B cell (primary cell): ENCODE measurements at regions not wholly inside any gene's neighbourhood (a gene's known extent, or its start where the extent isn't known, plus 50 kb on each side); places are given as distances from the start of the nearest gene placed in this dataset.

Experiments
- ATAC-seq: fragments of 200-7000 bp; cut with Tn5 transposase; one replicate; pipeline ENCODE4 v1.10.0; 2021; ENCODE audit warnings: low read depth, mild to moderate bottlenecking, moderate number of reproducible peaks, moderate library complexity
- CTCF ChIA-PET: fragments of 350-600 bp; sonication (Branson Sonifier 250); formaldehyde crosslinking; loops from one replicate; lab custom pipeline; 2021; ENCODE audit warnings: antibody characterized with exemption, inconsistent platforms; lab: Charles Lee
- POLR2A ChIA-PET: fragments of 350-600 bp; sonication (Branson Sonifier 250); formaldehyde crosslinking; loops from one replicate; lab custom pipeline; 2021; ENCODE audit warnings: antibody characterized with exemption; lab: Charles Lee
- DNase-seq: peaks from one replicate; pipeline ENCODE4 v3.0.0; 2013
- H2AFZ ChIP-seq: 2 replicates; pipeline ENCODE4 v1.6.1; 2012; ENCODE audit warnings: mild to moderate bottlenecking, low read depth, low read length; ENCODE audit not compliant: insufficient read depth, poor library complexity, severe bottlenecking
- H3K27ac ChIP-seq, 2 donors: 1 replicate in 1 of 2; 2 replicates in 1 of 2; pipeline ENCODE4 v1.5.1; 2012 to 2013; ENCODE audit warnings: low read length in 2 of 2, mild to moderate bottlenecking in 2 of 2, moderate library complexity in 1 of 2
- H3K27me3 ChIP-seq, 4 experiments: fragments of 200-600 bp in 1 of 4; sonication (generic) in 1 of 4; replicated peaks in 1 of 4; 1 replicate in 2 of 4; 2 replicates in 2 of 4; pipeline versions ENCODE4 v1.6.1 to v1.7.0; 2013 to 2016; ENCODE audit warnings: low read length in 3 of 4, mild to moderate bottlenecking in 2 of 4, mixed read lengths in 1 of 4, moderate library complexity in 1 of 4; ENCODE audit not compliant: insufficient read depth in 4 of 4, control insufficient read depth in 3 of 4; ENCODE audit errors: control extremely low read depth in 1 of 4
- H3K36me3 ChIP-seq, 2 experiments: replicated peaks in 1 of 2; 1 replicate in 1 of 2; 2 replicates in 1 of 2; pipeline versions ENCODE4 v1.6.1 to v1.7.1; 2013; ENCODE audit warnings: low read length in 1 of 2; ENCODE audit not compliant: insufficient read depth in 2 of 2, control insufficient read depth in 1 of 2; ENCODE audit errors: control extremely low read depth in 1 of 2, extremely low read depth in 1 of 2
- H3K4me1 ChIP-seq, 2 donors: fragments of 200-600 bp in 1 of 2; sonication (generic) in 1 of 2; 1 replicate in 1 of 2; 2 replicates in 1 of 2; pipeline versions ENCODE4 v1.5.1 to v1.6.1; 2013 to 2017; ENCODE audit warnings: low read length in 2 of 2; ENCODE audit not compliant: control insufficient read depth in 2 of 2, insufficient read depth in 2 of 2
- H3K4me2 ChIP-seq: replicated peaks from 2 replicates; pipeline ENCODE3; 2012; ENCODE audit warnings: mild to moderate bottlenecking, low read depth, low read length; ENCODE audit not compliant: poor library complexity, severe bottlenecking
- H3K4me3 ChIP-seq, 5 experiments: fragments of 200-600 bp in 1 of 5; sonication (generic) in 1 of 5; 1 replicate in 3 of 5; 2 replicates in 2 of 5; pipeline versions ENCODE4 v1.5.1 to v1.7.0; 2011 to 2016; ENCODE audit warnings: low read length in 4 of 5, mild to moderate bottlenecking in 4 of 5, low read depth in 2 of 5, control low read depth in 1 of 5, moderate library complexity in 1 of 5; ENCODE audit not compliant: insufficient read depth in 1 of 5; ENCODE audit errors: control extremely low read depth in 1 of 5, extremely low read depth in 1 of 5
- H3K79me2 ChIP-seq: fragments of 200-600 bp; sonication (generic); one replicate; pipeline ENCODE4 v1.6.0; 2016; ENCODE audit warnings: low read length; ENCODE audit not compliant: control insufficient read depth, insufficient read depth
- H3K9ac ChIP-seq: fragments of 200-600 bp; sonication (generic); 2 replicates; pipeline ENCODE4 v1.6.1; 2017; ENCODE audit warnings: mild to moderate bottlenecking, low read length, moderate library complexity
- H3K9me3 ChIP-seq, 3 donors: one replicate each; pipeline versions ENCODE4 v1.6.1 to v1.7.1; 2013; ENCODE audit warnings: low read length in 2 of 3; ENCODE audit not compliant: control insufficient read depth in 2 of 3, insufficient read depth in 1 of 3; ENCODE audit errors: control extremely low read depth in 1 of 3
- H4K20me1 ChIP-seq: 2 replicates; pipeline ENCODE4 v1.6.0; 2012; ENCODE audit warnings: mild to moderate bottlenecking, low read length; ENCODE audit not compliant: insufficient read depth, control insufficient read depth, poor library complexity, severe bottlenecking
- H3K27ac Mint-ChIP-seq: one replicate; pipeline ENCODE4 v1.8.0; 2021; ENCODE audit warnings: mixed read lengths
- H3K27me3 Mint-ChIP-seq: one replicate; pipeline ENCODE4 v1.8.0; 2021; ENCODE audit warnings: mixed read lengths
- H3K4me1 Mint-ChIP-seq: one replicate; pipeline ENCODE4 v1.8.0; 2021; ENCODE audit warnings: mixed read lengths
- H3K4me3 Mint-ChIP-seq: one replicate; pipeline ENCODE4 v1.8.0; 2021; ENCODE audit warnings: mixed read lengths
- H3K9me3 Mint-ChIP-seq: one replicate; pipeline ENCODE4 v1.8.0; 2022; ENCODE audit warnings: mixed read lengths; ENCODE audit not compliant: insufficient read depth
- CTCF ChIP-seq: fragments of 200-600 bp; IDR thresholded peaks from one replicate; pipeline ENCODE4 v1.8.0; 2022; ENCODE audit warnings: antibody characterized with exemption, mild to moderate bottlenecking
- EZH2 ChIP-seq: IDR thresholded peaks from 2 replicates; pipeline ENCODE4 v1.6.1; 2012; ENCODE audit warnings: borderline replicate concordance, low read depth, mild to moderate bottlenecking, moderate library complexity, low read length; ENCODE audit not compliant: insufficient read depth, poor library complexity, severe bottlenecking
- WGBS: methylation state at CpG from one replicate; pipeline ENCODE4 v1.1.5; 2013; ENCODE audit warnings: missing lambda C conversion rate; ENCODE audit not compliant: insufficient coverage; 5-methylcytosine and 5-hydroxymethylcytosine counted together
- intact Hi-C: fragments of 100-400 bp; cut with micrococcal nuclease; formaldehyde crosslinking; loops from one replicate; pipeline ENCODE4 v1.10.0; 2022

GRCh38 chrX:35351212-35351611 lies 408.6 kb downstream of the FAM47B start:
- Mint-ChIP-seq H3K9me3 (peaks cover 2% of the 10 kb centered on the region), H3K4me1 (no peaks in the 10 kb centered on the region), H3K27me3 (no peaks in the 10 kb centered on the region), H3K4me3 (no peak overlapping the region), H3K27ac (no peak overlapping the region)
- no peak for DNase-seq
- Histone ChIP-seq H3K9me3 (no peaks in the 10 kb centered on the region), H3K27me3 (no peaks in the 10 kb centered on the region), H4K20me1 (no peaks in the 10 kb centered on the region), H3K36me3 (no peaks in the 10 kb centered on the region), H3K4me1 (no peaks in the 10 kb centered on the region), H3K4me2 (no peak overlapping the region), H3K4me3 (no peak overlapping the region), H3K79me2 (no peaks in the 10 kb centered on the region), H3K27ac (no peak overlapping the region), H3K9ac (no peak overlapping the region), H2AFZ (no peak overlapping the region)
- intact Hi-C loops, result no loop called here
- WGBS, result no CpG with 5 or more reads among the region's 1 CpG
- ChIA-PET CTCF (no interaction called here), POLR2A (no interaction called here)
- no peak for ATAC-seq
- TF ChIP-seq EZH2, result no peak
- TF ChIP-seq CTCF, result no peak

- no peaks in the 10 kb centered on the region for H3K27me3 Mint-ChIP-seq
- Histone ChIP-seq H3K9ac (no peak overlapping the region), H3K79me2 (no peaks in the 10 kb centered on the region), H4K20me1 (no peaks in the 10 kb centered on the region), H3K9me3 (no peaks in the 10 kb centered on the region), H3K27me3 (no peaks in the 10 kb centered on the region), H3K27ac (no peak overlapping the region), H3K36me3 (no peaks in the 10 kb centered on the region), H3K4me3 (no peak overlapping the region), H3K4me2 (no peak overlapping the region), H2AFZ (no peak overlapping the region), H3K4me1 (no peaks in the 10 kb centered on the region)
- H3K4me1 Mint-ChIP-seq, result no peaks in the 10 kb centered on the region
- TF ChIP-seq EZH2 (no peak), CTCF (no peak)
- 100% methylated on average over 1 of the region's 5 CpGs for WGBS
- no peak overlapping the region for H3K27ac Mint-ChIP-seq
- DNase-seq (no peak), ATAC-seq (no peak)
- ChIA-PET POLR2A (no interaction called here), CTCF (no interaction called here)
- intact Hi-C loops, result no loop called here
- peaks cover 2% of the 10 kb centered on the region for H3K9me3 Mint-ChIP-seq
- no peak overlapping the region for H3K4me3 Mint-ChIP-seq
Observed at GRCh38 chrX:35351795-35352483, 409.3 kb downstream of the FAM47B start.
